K562 (cell line): ENCODE measurements at regions not wholly inside any gene's neighbourhood (a gene's known extent, or its start where the extent isn't known, plus 50 kb on each side); places are given as distances from the start of the nearest gene placed in this dataset.

Experiments
- ATAC-seq: fragments of 200-7000 bp; cut with Tn5 transposase; 3 replicates; pipeline ENCODE4 v1.9.1; 2020; ENCODE audit warnings: moderate library complexity
- BruUV-seq: library from RNA; stranded (reverse); fragments of 400-500 nt; replicated peaks from 2 replicates; lab custom pipeline; 2021; lab: Mats Ljungman, UMichigan
- CTCF ChIA-PET: fragments of 300-600 bp; formaldehyde crosslinking; extraction: SDS; loops from one replicate; lab custom pipeline; 2021; ENCODE audit warnings: low intra/inter-chr PET ratio; lab: Yijun Ruan, JAX
- POLR2A ChIA-PET: fragments of 300-600, 350-650 bp; sonication (Branson Sonifier 250); formaldehyde crosslinking; extraction: SDS; loops from one replicate; lab custom pipeline; 2021; ENCODE audit warnings: antibody characterized with exemption, inconsistent platforms; lab: Yijun Ruan, JAX
- DNase-seq, 4 experiments: peaks; one replicate each; pipeline versions ENCODE4 v3.0.0 to v3.0.0-alpha.2; 2011 to 2018; ENCODE audit warnings: low spot score in 3 of 4, mixed read lengths in 3 of 4; ENCODE audit errors: extremely low read depth in 1 of 4
- FAIRE-seq: peaks from 2 replicates; lab custom pipeline; 2011; peaks lifted over from hg19 to GRCh38; lab: Jason Lieb, UNC
- H2AFZ ChIP-seq: 2 replicates; pipeline ENCODE4 v1.6.0; 2011; ENCODE audit warnings: low read depth, low read length, control low read depth, inconsistent platforms
- H3K27ac ChIP-seq: fragments of 200-600 bp; 3 replicates; pipeline ENCODE4 v1.8.0; 2011; ENCODE audit warnings: low read depth, mild to moderate bottlenecking, control low read depth, inconsistent platforms, low read length, moderate library complexity, mixed read lengths; ENCODE audit errors: extremely low read depth
- H3K27me3 ChIP-seq, 2 experiments: fragments of 300-600 bp in 1 of 2; 2 replicates in 1 of 2; 3 replicates in 1 of 2; pipeline versions ENCODE4 v1.6.0 to v1.8.0; 2011; ENCODE audit warnings: inconsistent platforms in 2 of 2, low read length in 2 of 2, mild to moderate bottlenecking in 1 of 2, mixed read lengths in 1 of 2, moderate library complexity in 1 of 2; ENCODE audit not compliant: control insufficient read depth in 2 of 2, insufficient read depth in 2 of 2
- H3K36me3 ChIP-seq: fragments of 300-600 bp; 3 replicates; pipeline ENCODE4 v1.8.0; 2011; ENCODE audit warnings: mild to moderate bottlenecking, low read length, inconsistent platforms; ENCODE audit not compliant: control insufficient read depth, insufficient read depth
- H3K4me1 ChIP-seq, 2 experiments: fragments of 200-600 bp in 1 of 2; replicated peaks in 1 of 2; 2 replicates in 1 of 2; 3 replicates in 1 of 2; pipeline versions ENCODE4 v1.5.1 to v1.8.0; 2011; ENCODE audit warnings: inconsistent platforms in 2 of 2, low read length in 2 of 2, mild to moderate bottlenecking in 1 of 2, mixed read lengths in 1 of 2, moderate library complexity in 1 of 2; ENCODE audit not compliant: control insufficient read depth in 2 of 2, insufficient read depth in 2 of 2
- H3K4me2 ChIP-seq: 2 replicates; pipeline ENCODE4 v1.6.1; 2011; ENCODE audit warnings: low read length, control low read depth, inconsistent platforms, mixed read lengths; ENCODE audit not compliant: insufficient read depth
- H3K4me3 ChIP-seq: fragments of 200-600 bp; sonication (generic), shearing (Covaris generic); 2 replicates; pipeline ENCODE4 v1.5.1; 2016; ENCODE audit warnings: control low read depth, inconsistent platforms
- H3K79me2 ChIP-seq: fragments of 200-600 bp; 3 replicates; pipeline ENCODE4 v1.8.0; 2011; ENCODE audit warnings: low read length, inconsistent platforms; ENCODE audit not compliant: control insufficient read depth, insufficient read depth
- H3K9ac ChIP-seq, 2 experiments: 2 replicates each; pipeline versions ENCODE4 v1.6.0 to v1.6.1; 2011; ENCODE audit warnings: low read depth in 2 of 2, low read length in 2 of 2, control low read depth in 1 of 2, inconsistent platforms in 1 of 2, mild to moderate bottlenecking in 1 of 2, mixed read lengths in 1 of 2; ENCODE audit not compliant: insufficient read depth in 1 of 2
- H3K9me1 ChIP-seq: one replicate; pipeline ENCODE4 v1.6.0; 2011; ENCODE audit warnings: inconsistent platforms, mild to moderate bottlenecking, low read length, moderate library complexity; ENCODE audit not compliant: control insufficient read depth, insufficient read depth
- H3K9me3 ChIP-seq: replicated peaks from 2 replicates; pipeline ENCODE4 v1.5.1; 2011; ENCODE audit warnings: low read depth, low read length, inconsistent platforms; ENCODE audit not compliant: control insufficient read depth, insufficient read depth
- H4K20me1 ChIP-seq: replicated peaks from 2 replicates; pipeline ENCODE4 v1.6.1; 2011; ENCODE audit warnings: low read length, inconsistent platforms, mixed read lengths; ENCODE audit not compliant: control insufficient read depth, insufficient read depth
- ASH1L ChIP-seq: fragments of 450-650 bp; IDR thresholded peaks from 2 replicates; pipeline ENCODE4 v1.6.1; 2018; ENCODE audit warnings: borderline replicate concordance, mild to moderate bottlenecking, low read depth; ENCODE audit not compliant: partially characterized antibody
- FOXK1 ChIP-seq: sonication (generic); formaldehyde crosslinking; IDR thresholded peaks from 2 replicates; pipeline ENCODE4 v1.8.0; 2022; ENCODE audit warnings: missing genetic modification reagents, mild to moderate bottlenecking, borderline replicate concordance
- GATAD2A ChIP-seq: fragments of 450-650 bp; IDR thresholded peaks from 2 replicates; pipeline ENCODE4 v1.6.1; 2017
- NR2C2 ChIP-seq, 2 experiments: fragments of 200-800 bp in 1 of 2; sonication (Bioruptor generic) in 1 of 2; sonication (generic) in 1 of 2; formaldehyde crosslinking in 1 of 2; IDR thresholded peaks; 2 replicates each; pipeline versions ENCODE4 v1.6.1 to v1.8.0; 2016 to 2022; ENCODE audit warnings: mild to moderate bottlenecking in 1 of 2, missing compliant biosample characterization in 1 of 2, missing genetic modification characterization in 1 of 2, missing genetic modification reagents in 1 of 2
- RBM39 ChIP-seq: fragments of 200-400 bp; formaldehyde crosslinking; optimal IDR thresholded peaks from 2 replicates; pipeline ENCODE3; 2018; ENCODE audit warnings: low read depth, low read length
- SIN3A ChIP-seq, 2 experiments: fragments of 150-350 bp in 1 of 2; IDR thresholded peaks; 2 replicates each; pipeline ENCODE4 v1.6.1; 2011 to 2016; ENCODE audit warnings: borderline replicate concordance in 2 of 2, low read depth in 2 of 2, low read length in 2 of 2, mild to moderate bottlenecking in 2 of 2, moderate library complexity in 2 of 2; ENCODE audit not compliant: control insufficient read depth in 1 of 2
- SIX5 ChIP-seq, 2 experiments: IDR thresholded peaks; 2 replicates each; pipeline ENCODE4 v1.6.1; 2011; ENCODE audit warnings: low read length in 2 of 2, borderline replicate concordance in 1 of 2, low read depth in 1 of 2, mild to moderate bottlenecking in 1 of 2, moderate library complexity in 1 of 2; ENCODE audit not compliant: insufficient read depth in 1 of 2
- SRSF7 ChIP-seq: fragments of 200-400 bp; formaldehyde crosslinking; optimal IDR thresholded peaks from 2 replicates; pipeline ENCODE3; 2017; ENCODE audit warnings: mild to moderate bottlenecking, low read depth, low read length
- ZNF23 ChIP-seq: fragments of 250-450 bp; sonication (Bioruptor Pico); IDR thresholded peaks from 2 replicates; pipeline ENCODE4 v1.4.0; 2020; ENCODE audit warnings: mild to moderate bottlenecking
- ZNF551 ChIP-seq: fragments of 250-450 bp; sonication (Bioruptor Pico); IDR thresholded peaks from 2 replicates; pipeline ENCODE4 v1.5.0; 2021; ENCODE audit warnings: mild to moderate bottlenecking, moderate library complexity
- ZNF699 ChIP-seq: fragments of 250-450 bp; sonication (Bioruptor Pico); IDR thresholded peaks from 2 replicates; pipeline ENCODE4 v1.8.0; 2021; ENCODE audit warnings: mild to moderate bottlenecking, moderate library complexity; ENCODE audit not compliant: insufficient replicate concordance
- whole genome bisulfite sequencing: fragments of 100-300 bp; shearing (Covaris generic); methylation state at CpG from one replicate; pipeline ENCODE4 v1.1.6; 2016; ENCODE audit warnings: low coverage, mixed read lengths; ENCODE audit not compliant: insufficient coverage; ENCODE audit errors: missing lambda C conversion rate; 5-methylcytosine and 5-hydroxymethylcytosine counted together
- in situ Hi-C: fragments of 300-500 bp; cut with MboI; formaldehyde crosslinking; loops from 4 replicates; pipeline ENCODE4 v1.15.0; 2018; ENCODE audit warnings: inconsistent platforms, mixed read lengths
- intact Hi-C: fragments of 100-400 bp; cut with micrococcal nuclease; formaldehyde crosslinking; loops from 2 replicates; pipeline ENCODE4 v1.14.2; 2022
- TF ChIP-seq, protein P1 (sequence below): fragments of 450-650 bp; IDR thresholded peaks from 2 replicates; pipeline ENCODE4 v1.7.1; 2018; ENCODE audit warnings: mild to moderate bottlenecking, low read depth; ENCODE audit not compliant: partially characterized antibody
- TF ChIP-seq, protein P2 (sequence below): fragments of 250-450 bp; sonication (Bioruptor Pico); IDR thresholded peaks from 2 replicates; pipeline ENCODE4 v1.5.0; 2020; ENCODE audit warnings: mild to moderate bottlenecking

DNA sequence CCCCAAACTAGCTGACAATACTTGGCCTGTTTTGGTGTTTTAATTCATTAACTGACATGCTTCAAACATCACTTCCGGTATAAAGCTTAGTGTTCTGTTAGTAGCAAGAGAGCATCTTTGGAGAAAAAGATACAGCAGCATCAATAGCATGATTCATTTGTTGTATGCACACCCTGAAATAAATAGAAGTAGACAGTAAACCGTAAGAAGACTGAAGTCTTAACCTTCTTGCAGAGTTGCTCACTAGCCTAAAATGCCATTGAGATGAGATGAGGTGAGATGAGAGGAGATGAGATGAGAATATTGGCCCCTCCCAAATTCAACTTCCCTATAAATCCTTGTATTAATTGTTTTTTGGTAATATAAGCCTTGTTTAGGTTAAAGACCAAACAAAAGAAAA, 108.8 kb downstream of the TNFSF18 start:
- no peak overlapping the region for H2AFZ ChIP-seq
- ChIA-PET POLR2A (interaction anchor here (0.8 kb wide), 1 partner anchor 15 kb away, joined by 5 read pairs; no protein-coding TSS in a partner anchor), CTCF (no interaction called here)
- H3K79me2 ChIP-seq, result no peaks in the 10 kb centered on the region
- H4K20me1 ChIP-seq, result no peaks in the 10 kb centered on the region
- 7% methylated on average over 2 of the region's 2 CpGs for WGBS
- H3K9me3 ChIP-seq, result no peaks in the 10 kb centered on the region
- no peak for FAIRE-seq
- no peak overlapping the region for H3K9ac ChIP-seq
- no peaks in the 10 kb centered on the region for H3K9me1 ChIP-seq
- no peak for ATAC-seq
- DNase-seq, result no peak
- TF ChIP-seq, protein P1, sequence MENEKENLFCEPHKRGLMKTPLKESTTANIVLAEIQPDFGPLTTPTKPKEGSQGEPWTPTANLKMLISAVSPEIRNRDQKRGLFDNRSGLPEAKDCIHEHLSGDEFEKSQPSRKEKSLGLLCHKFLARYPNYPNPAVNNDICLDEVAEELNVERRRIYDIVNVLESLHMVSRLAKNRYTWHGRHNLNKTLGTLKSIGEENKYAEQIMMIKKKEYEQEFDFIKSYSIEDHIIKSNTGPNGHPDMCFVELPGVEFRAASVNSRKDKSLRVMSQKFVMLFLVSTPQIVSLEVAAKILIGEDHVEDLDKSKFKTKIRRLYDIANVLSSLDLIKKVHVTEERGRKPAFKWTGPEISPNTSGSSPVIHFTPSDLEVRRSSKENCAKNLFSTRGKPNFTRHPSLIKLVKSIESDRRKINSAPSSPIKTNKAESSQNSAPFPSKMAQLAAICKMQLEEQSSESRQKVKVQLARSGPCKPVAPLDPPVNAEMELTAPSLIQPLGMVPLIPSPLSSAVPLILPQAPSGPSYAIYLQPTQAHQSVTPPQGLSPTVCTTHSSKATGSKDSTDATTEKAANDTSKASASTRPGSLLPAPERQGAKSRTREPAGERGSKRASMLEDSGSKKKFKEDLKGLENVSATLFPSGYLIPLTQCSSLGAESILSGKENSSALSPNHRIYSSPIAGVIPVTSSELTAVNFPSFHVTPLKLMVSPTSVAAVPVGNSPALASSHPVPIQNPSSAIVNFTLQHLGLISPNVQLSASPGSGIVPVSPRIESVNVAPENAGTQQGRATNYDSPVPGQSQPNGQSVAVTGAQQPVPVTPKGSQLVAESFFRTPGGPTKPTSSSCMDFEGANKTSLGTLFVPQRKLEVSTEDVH, result no peak
- TF ChIP-seq, protein P2, sequence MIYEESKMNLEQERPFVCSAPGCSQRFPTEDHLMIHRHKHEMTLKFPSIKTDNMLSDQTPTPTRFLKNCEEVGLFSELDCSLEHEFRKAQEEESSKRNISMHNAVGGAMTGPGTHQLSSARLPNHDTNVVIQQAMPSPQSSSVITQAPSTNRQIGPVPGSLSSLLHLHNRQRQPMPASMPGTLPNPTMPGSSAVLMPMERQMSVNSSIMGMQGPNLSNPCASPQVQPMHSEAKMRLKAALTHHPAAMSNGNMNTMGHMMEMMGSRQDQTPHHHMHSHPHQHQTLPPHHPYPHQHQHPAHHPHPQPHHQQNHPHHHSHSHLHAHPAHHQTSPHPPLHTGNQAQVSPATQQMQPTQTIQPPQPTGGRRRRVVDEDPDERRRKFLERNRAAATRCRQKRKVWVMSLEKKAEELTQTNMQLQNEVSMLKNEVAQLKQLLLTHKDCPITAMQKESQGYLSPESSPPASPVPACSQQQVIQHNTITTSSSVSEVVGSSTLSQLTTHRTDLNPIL (CRISPR knock-in tag), result no peak
- no peak for TF ChIP-seq SRSF7
- no peak for TF ChIP-seq ZNF551 (CRISPR knock-in tag)
- no peak for TF ChIP-seq ASH1L
- TF ChIP-seq NR2C2 (CRISPR knock-in tag; IDR thresholded peaks at IDR 0.05), result no peak
- no peak for TF ChIP-seq NR2C2 (tag; IDR thresholded peaks at IDR 0.05)
- TF ChIP-seq GATAD2A, result no peak
- no peak for TF ChIP-seq RBM39
- no peak for TF ChIP-seq ZNF23 (CRISPR knock-in tag)
- no peak for TF ChIP-seq ZNF699 (CRISPR knock-in tag)
- TF ChIP-seq FOXK1 (CRISPR knock-in tag), result no peak
- TF ChIP-seq SIN3A (IDR thresholded peaks at IDR 0.05; ENCODE audit: borderline replicate concordance in 2 of 2, control insufficient read depth in 1 of 2, low read depth in 2 of 2, low read length in 2 of 2), result no peak
- no peak for TF ChIP-seq SIX5 (IDR thresholded peaks at IDR 0.05; ENCODE audit: borderline replicate concordance in 1 of 2, insufficient read depth in 1 of 2, low read depth in 1 of 2, low read length in 2 of 2)
- no TSS peak for BruUV-seq
- intact Hi-C loops (no loop called here), in situ Hi-C loops (no loop called here)
- no peaks in the 10 kb centered on the region for H3K27me3 ChIP-seq
- H3K4me2 ChIP-seq, result no peak overlapping the region
- H3K36me3 ChIP-seq, result no peaks in the 10 kb centered on the region
- H3K27ac ChIP-seq, result no peak overlapping the region
- no peaks in the 10 kb centered on the region for H3K4me1 ChIP-seq
- no peak overlapping the region for H3K4me3 ChIP-seq
